NCI-H510A treated with DMSO at 0.1 percent for 48 hours (cell line): ENCODE measurements at regions not wholly inside any gene's neighbourhood (a gene's known extent, or its start where the extent isn't known, plus 50 kb on each side); places are given as distances from the start of the nearest gene placed in this dataset.

Experiments used
- DNase-seq: peaks from one replicate; lab custom pipeline; 2025; lab: John Stamatoyannopoulos, UW

- no peak for DNase-seq
These were observed 285.9 kb downstream of the IL15 start for GRCh38 chr4:141922236-141922635.

- DNase-seq, result no peak
These were observed 290.0 kb downstream of the IL15 start for GRCh38 chr4:141926406-141926805.

DNA sequence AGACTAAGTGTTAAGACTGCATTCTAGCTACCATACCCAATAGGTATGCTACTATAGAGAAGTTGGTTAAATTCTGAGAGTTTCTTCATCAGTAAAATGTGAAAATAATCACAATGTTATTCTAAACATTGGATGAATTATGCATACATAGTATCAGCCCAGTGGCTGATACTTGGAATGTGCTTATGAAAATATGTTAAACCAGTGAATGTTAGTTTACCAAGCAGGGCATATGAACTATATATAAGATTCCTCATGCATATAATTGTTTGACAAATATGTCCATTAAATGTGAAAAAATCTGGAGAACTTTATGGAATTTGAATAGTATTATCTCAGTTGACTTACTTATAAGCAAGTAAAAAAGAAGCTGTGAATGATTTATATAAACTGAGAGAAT, 296.1 kb downstream of the IL15 start:
- DNase-seq, result no peak

GRCh38 chr4:141933978-141934377, 297.6 kb downstream of the IL15 start:
- no peak for DNase-seq

GRCh38 chr4:141955696-141956095, 319.3 kb downstream of the IL15 start:
- DNase-seq, result no peak

DNA sequence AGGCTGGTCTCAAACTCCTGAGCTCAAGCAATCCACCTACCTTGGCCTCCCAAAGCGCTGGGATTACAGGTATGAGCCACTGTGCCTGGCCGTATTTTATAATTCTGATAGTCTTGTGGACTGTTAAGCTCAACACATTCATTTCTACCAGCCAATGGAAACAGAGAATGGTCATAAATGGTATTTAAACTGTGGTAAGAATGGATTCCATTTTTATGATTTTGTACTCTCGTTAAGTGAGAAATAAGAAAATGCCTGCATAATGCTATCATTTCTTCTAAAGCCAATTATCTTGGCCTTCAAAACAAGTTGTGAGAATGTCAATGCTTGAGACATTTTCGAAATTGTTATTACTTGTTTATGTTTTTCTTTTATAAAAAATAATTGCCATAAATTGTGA, 321.0 kb downstream of the IL15 start:
- DNase-seq, result no peak

DNA sequence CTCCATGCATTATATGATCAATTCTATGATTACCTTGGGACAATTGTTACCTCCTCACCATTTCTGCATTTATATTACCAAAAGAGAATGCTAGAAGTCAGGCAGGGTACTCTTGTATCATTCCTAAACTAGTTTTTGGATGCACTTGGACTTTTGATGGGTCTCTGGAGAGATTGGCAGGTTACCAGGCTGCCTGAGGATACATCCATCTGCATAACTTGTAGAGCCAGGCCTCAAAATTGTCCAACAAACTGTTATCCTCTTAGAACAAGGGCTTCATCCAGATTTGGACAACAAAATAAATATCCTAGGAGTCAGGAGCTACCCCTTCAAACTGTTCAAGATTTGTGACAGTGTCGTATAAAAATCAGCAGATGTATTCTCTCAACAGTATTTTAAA, 326.1 kb downstream of the IL15 start:
- DNase-seq, result no peak

GRCh38 chr4:141971869-141972268, 335.5 kb downstream of the IL15 start:
- no peak for DNase-seq

GRCh38 chr4:141972950-141973349, 336.6 kb downstream of the IL15 start:
- no peak for DNase-seq
